Activated CD4-positive, alpha-beta T cell treated with anti-CD3 and anti-CD28 coated beads, Interleukin-2, amount 10 ng/mL, durations not matched to agents 7 days and 5 days (primary cell): ENCODE measurements at regions not wholly inside any gene's neighbourhood (a gene's known extent, or its start where the extent isn't known, plus 50 kb on each side); places are given as distances from the start of the nearest gene placed in this dataset.
A peak's percentile ranks its signal among the peaks of the same experiment; 100 is the strongest.

Source experiments
- CTCF ChIA-PET: fragments of 350-600 bp; sonication (Branson Sonifier 250); formaldehyde crosslinking; loops from one replicate; lab custom pipeline; 2021; ENCODE audit warnings: antibody characterized with exemption; lab: Charles Lee
- POLR2A ChIA-PET: fragments of 350-600 bp; sonication (Branson Sonifier 250); formaldehyde crosslinking; loops from one replicate; lab custom pipeline; 2021; ENCODE audit warnings: antibody characterized with exemption; lab: Charles Lee
- DNase-seq: peaks from one replicate; pipeline ENCODE4 v3.0.0-alpha.2; 2020
- H3K27ac Mint-ChIP-seq: one replicate; pipeline ENCODE4 v1.8.0; 2021; ENCODE audit warnings: mild to moderate bottlenecking, moderate library complexity, mixed read lengths
- H3K27me3 Mint-ChIP-seq: one replicate; pipeline ENCODE4 v1.8.0; 2021; ENCODE audit warnings: mixed read lengths
- H3K36me3 Mint-ChIP-seq: one replicate; pipeline ENCODE4 v1.8.0; 2021; ENCODE audit warnings: low read depth, mixed read lengths
- H3K4me1 Mint-ChIP-seq: one replicate; pipeline ENCODE4 v1.8.0; 2021; ENCODE audit warnings: mixed read lengths
- H3K4me3 Mint-ChIP-seq: one replicate; pipeline ENCODE4 v1.8.0; 2021; ENCODE audit warnings: mild to moderate bottlenecking, moderate library complexity, mixed read lengths
- H3K9me3 Mint-ChIP-seq: one replicate; pipeline ENCODE4 v1.8.0; 2021; ENCODE audit warnings: mixed read lengths

DNA sequence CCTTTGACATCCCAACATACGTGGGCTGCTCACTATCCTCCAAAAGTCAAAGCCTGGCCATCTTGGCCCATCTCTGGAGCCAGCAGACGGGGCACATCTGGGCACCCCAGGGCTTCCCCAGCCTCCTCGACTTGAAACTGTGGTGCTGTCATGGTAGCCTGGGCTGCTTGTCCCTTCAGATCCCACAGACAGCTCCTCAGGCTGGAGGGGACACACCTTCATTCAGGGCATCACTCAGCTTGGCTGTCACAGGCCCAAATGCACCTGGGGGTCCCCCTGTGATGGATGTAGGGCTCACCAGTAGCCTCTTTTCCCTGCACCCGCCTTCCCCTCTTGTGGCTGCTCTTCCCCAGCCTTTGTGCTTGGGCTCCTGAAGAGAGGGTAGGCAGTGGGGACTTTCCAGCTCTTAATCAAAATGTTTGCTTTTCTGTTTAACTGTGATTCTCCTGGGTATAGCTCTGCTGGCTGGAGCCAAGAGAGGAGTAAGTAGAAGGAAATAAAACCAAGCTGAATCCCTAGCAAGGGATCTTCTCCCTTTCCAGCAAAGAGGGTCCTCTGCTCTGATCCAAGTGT is 92.3 kb downstream of the GYPC start:
- Mint-ChIP-seq H3K27me3 (no peaks in the 10 kb centered on the region), H3K27ac (no peak overlapping the region), H3K4me3 (no peak overlapping the region), H3K9me3 (no peaks in the 10 kb centered on the region), H3K4me1 (peaks cover 2% of the 10 kb centered on the region), H3K36me3 (no peaks in the 10 kb centered on the region)
- no peak for DNase-seq
- POLR2A ChIA-PET, result no interaction called here
- CTCF ChIA-PET, result interaction anchor here (1.1 kb wide), 1 partner anchor 49 kb away, joined by 3 read pairs; no protein-coding TSS in a partner anchor

- ChIA-PET POLR2A (no interaction called here), CTCF (interaction anchor here (1.1 kb wide), 1 partner anchor 50 kb away, joined by 3 read pairs; no protein-coding TSS in a partner anchor)
- Mint-ChIP-seq H3K9me3 (no peaks in the 10 kb centered on the region), H3K36me3 (no peaks in the 10 kb centered on the region), H3K27me3 (no peaks in the 10 kb centered on the region), H3K4me1 (peaks cover under 1% of the 10 kb centered on the region), H3K27ac (no peak overlapping the region), H3K4me3 (no peak overlapping the region)
- DNase-seq, result no peak
Measured at GRCh38 chr2:126748929-126749518, 93.1 kb downstream of the GYPC start.

- Mint-ChIP-seq H3K4me3 (no peak overlapping the region), H3K27me3 (no peaks in the 10 kb centered on the region), H3K9me3 (no peaks in the 10 kb centered on the region), H3K4me1 (peaks cover 6% of the 10 kb centered on the region), H3K27ac (no peak overlapping the region), H3K36me3 (no peaks in the 10 kb centered on the region)
- CTCF ChIA-PET, result no interaction called here
- no peak for DNase-seq
- POLR2A ChIA-PET, result no interaction called here
Measured at GRCh38 chr2:126749537-126749936, 93.6 kb downstream of the GYPC start.

- Mint-ChIP-seq H3K4me1 (peaks cover 9% of the 10 kb centered on the region), H3K27me3 (no peaks in the 10 kb centered on the region), H3K27ac (no peak overlapping the region), H3K9me3 (no peaks in the 10 kb centered on the region), H3K4me3 (no peak overlapping the region), H3K36me3 (no peaks in the 10 kb centered on the region)
- CTCF ChIA-PET, result no interaction called here
- DNase-seq, result no peak
- POLR2A ChIA-PET, result no interaction called here
Measured at GRCh38 chr2:126750506-126750905, 94.5 kb downstream of the GYPC start.

GRCh38 chr2:126751477-126751876 is 95.5 kb downstream of the GYPC start:
- Mint-ChIP-seq H3K27me3 (peaks cover 6% of the 10 kb centered on the region), H3K4me3 (no peak overlapping the region), H3K9me3 (peaks cover 8% of the 10 kb centered on the region), H3K36me3 (peaks cover 4% of the 10 kb centered on the region), H3K27ac (peak overlapping the region; percentile 70), H3K4me1 (peaks cover 9% of the 10 kb centered on the region)
- ChIA-PET POLR2A (no interaction called here), CTCF (interaction anchor here (0.6 kb wide), 1 partner anchor 1264 kb away, joined by 3 read pairs; no protein-coding TSS in a partner anchor)
- DNase-seq, result no peak

- CTCF ChIA-PET, result no interaction called here
- Mint-ChIP-seq H3K4me3 (no peak overlapping the region), H3K27me3 (peaks cover 6% of the 10 kb centered on the region), H3K36me3 (peaks cover 9% of the 10 kb centered on the region), H3K27ac (no peak overlapping the region), H3K4me1 (peaks cover 9% of the 10 kb centered on the region), H3K9me3 (peaks cover 9% of the 10 kb centered on the region)
- POLR2A ChIA-PET, result no interaction called here
- DNase-seq, result no peak
Measured at GRCh38 chr2:126752876-126753275, 96.9 kb downstream of the GYPC start.

- H3K9me3 Mint-ChIP-seq, result peaks cover 9% of the 10 kb centered on the region
- H3K4me3 Mint-ChIP-seq, result no peak overlapping the region
- H3K27ac Mint-ChIP-seq, result peak overlapping the region; percentile 20
- CTCF ChIA-PET, result no interaction called here
- H3K36me3 Mint-ChIP-seq, result peaks cover 9% of the 10 kb centered on the region
- H3K4me1 Mint-ChIP-seq, result peaks cover 9% of the 10 kb centered on the region
- POLR2A ChIA-PET, result no interaction called here
- no peak for DNase-seq
- H3K27me3 Mint-ChIP-seq, result peaks cover 6% of the 10 kb centered on the region
Measured at GRCh38 chr2:126753501-126754212, 97.7 kb downstream of the GYPC start.

GRCh38 chr2:126754240-126755004 is 98.5 kb downstream of the GYPC start:
- Mint-ChIP-seq H3K36me3 (peaks cover 9% of the 10 kb centered on the region), H3K27me3 (peaks cover 6% of the 10 kb centered on the region), H3K27ac (peak overlapping the region; percentile 20), H3K4me1 (peaks cover 15% of the 10 kb centered on the region), H3K4me3 (no peak overlapping the region), H3K9me3 (peaks cover 9% of the 10 kb centered on the region)
- no peak for DNase-seq
- ChIA-PET CTCF (no interaction called here), POLR2A (no interaction called here)

- Mint-ChIP-seq H3K9me3 (peaks cover 9% of the 10 kb centered on the region), H3K4me3 (no peak overlapping the region), H3K4me1 (peaks cover 28% of the 10 kb centered on the region), H3K36me3 (peaks cover 11% of the 10 kb centered on the region), H3K27ac (no peak overlapping the region), H3K27me3 (peaks cover 6% of the 10 kb centered on the region)
- ChIA-PET POLR2A (no interaction called here), CTCF (interaction anchor here (0.5 to 1.5 kb wide), 4 partner anchors 9 to 40 kb away, joined by 3 to 6 read pairs (median 4); no protein-coding TSS in a partner anchor)
- DNase-seq, result no peak
Measured at GRCh38 chr2:126756125-126756524, 100.2 kb downstream of the GYPC start.

- Mint-ChIP-seq H3K27ac (peak overlapping the region; percentile 96), H3K27me3 (peaks cover 7% of the 10 kb centered on the region), H3K4me1 (peaks cover 68% of the 10 kb centered on the region), H3K4me3 (peak overlapping the region; percentile 65), H3K9me3 (peaks cover 9% of the 10 kb centered on the region), H3K36me3 (peaks cover 16% of the 10 kb centered on the region)
- no peak for DNase-seq
- ChIA-PET POLR2A (no interaction called here), CTCF (interaction anchor here (1.0 kb wide), 1 partner anchor 104 kb away, joined by 3 read pairs; no protein-coding TSS in a partner anchor)
Measured at GRCh38 chr2:126761256-126761980, 105.5 kb downstream of the GYPC start.

GRCh38 chr2:126761981-126762878 is 106.3 kb downstream of the GYPC start:
- Mint-ChIP-seq H3K4me3 (peak overlapping the region; percentile 65), H3K4me1 (peaks cover 72% of the 10 kb centered on the region), H3K27me3 (peaks cover 11% of the 10 kb centered on the region), H3K27ac (peak overlapping the region; percentile 96), H3K36me3 (peaks cover 16% of the 10 kb centered on the region), H3K9me3 (peaks cover 7% of the 10 kb centered on the region)
- POLR2A ChIA-PET, result no interaction called here
- CTCF ChIA-PET, result interaction anchor here (1.0 to 1.4 kb wide), 3 partner anchors 12 to 105 kb away, joined by 3 to 5 read pairs (median 3); no protein-coding TSS in a partner anchor
- DNase-seq, result peak; percentile 85
